ENCODE measurements at regions not wholly inside any gene's neighbourhood (a gene's known extent, or its start where the extent isn't known, plus 50 kb on each side); places are given as distances from the start of the nearest gene placed in this dataset.

DNA sequence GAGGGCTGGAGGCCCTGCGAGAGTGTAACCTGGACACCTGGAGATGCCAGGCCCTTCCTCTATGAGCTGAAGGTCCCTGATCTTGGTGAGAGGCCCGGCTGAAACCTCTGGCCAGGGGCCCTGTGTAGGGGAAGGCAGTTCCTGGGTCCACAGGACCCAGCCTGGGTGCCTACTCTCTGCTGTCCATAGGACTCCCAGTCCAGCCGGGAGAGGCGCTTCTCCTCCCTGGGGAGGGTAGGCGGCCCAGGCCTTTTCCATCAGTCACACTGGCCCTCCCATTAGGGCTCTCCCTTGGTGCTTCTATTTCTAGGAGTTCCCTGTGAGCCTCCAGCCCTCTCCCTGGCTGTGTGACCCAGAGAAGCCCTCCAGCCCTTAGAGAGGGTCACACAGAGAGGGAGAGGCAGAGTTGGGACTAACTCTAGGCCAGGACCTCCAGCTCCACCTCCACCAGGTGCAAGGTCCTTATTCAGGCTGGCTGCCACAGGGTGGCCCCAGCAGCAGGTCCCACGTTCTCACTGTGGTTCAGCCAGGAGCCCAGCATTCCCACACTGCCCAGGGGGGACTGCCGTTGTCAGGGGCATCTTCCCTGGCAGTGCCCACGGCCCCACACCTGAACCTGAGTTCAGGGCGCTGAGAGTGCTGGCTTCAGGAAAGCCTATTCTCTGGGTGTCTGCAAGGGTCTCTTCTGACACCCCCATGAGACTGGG is 146.8 kb downstream of the SMAD6 start:
- no peak for DNase-seq

DNA sequence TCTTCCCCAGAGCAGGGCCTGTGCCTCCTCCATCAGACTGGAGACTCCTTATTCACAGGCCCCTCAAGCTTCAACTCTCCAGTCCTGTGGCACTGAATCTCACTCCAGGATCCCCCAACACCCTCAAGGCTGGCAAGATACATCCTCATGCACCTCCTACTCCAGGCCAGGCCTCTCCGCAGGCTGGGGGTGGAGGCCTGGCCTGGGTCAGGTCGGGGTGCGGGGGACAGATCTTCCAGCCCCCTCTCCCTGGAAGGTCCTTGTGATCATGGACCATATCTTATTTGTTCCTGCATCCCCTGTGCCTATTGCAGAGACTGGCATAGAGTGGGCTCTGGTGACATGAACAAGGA is 147.3 kb downstream of the SMAD6 start:
- no peak for DNase-seq

GRCh38 chr15:66849746-66850077 is 147.7 kb downstream of the SMAD6 start:
- no peak for DNase-seq

DNA sequence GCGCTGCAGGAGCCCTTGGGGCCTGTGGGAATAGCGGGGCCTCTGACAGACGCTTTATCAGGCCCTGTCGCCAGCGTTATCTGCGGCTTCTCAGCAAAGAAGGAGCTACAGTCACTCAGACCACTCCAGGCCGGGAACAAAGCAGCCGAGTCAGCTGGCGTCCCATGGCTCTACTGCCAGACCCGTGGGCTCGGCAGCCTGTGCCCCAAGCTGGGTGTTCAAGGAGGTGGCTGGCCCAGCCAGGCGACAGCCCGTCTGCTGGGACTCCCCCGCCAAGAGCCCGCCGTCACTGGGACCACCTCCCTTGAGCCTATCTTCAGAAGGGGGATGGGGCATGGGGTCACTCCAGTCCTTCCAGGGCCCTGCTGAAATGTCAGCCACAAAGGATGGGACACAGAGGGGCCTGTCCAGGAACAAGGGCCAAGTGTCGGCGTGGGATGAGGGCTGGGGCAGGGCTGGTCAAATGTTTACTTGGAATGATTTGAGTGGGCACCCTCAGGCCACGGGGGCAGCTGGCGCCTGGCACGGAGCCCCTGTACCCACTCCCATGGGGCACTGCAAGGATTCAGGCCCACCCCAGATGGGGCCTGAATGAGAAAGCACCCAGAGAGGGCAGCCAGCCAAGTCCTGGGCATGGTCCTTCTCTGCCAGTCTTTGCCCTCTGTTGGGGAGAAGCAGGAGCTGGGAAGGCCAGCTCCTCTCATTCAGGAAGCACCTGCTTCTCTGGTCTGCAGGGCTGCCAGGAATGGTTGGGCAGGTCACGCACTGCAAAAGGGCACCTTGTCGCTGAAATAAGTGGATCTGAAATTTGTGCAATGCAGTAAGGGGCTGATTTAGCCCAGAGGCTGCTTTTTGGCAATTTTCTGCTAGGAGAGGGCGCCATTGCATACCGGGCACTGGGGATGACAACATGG is 148.3 kb downstream of the SMAD6 start:
- DNase-seq = peak; percentile 70

- no peak for DNase-seq
Observed at GRCh38 chr15:66850996-66851310, 148.9 kb downstream of the SMAD6 start.

DNA sequence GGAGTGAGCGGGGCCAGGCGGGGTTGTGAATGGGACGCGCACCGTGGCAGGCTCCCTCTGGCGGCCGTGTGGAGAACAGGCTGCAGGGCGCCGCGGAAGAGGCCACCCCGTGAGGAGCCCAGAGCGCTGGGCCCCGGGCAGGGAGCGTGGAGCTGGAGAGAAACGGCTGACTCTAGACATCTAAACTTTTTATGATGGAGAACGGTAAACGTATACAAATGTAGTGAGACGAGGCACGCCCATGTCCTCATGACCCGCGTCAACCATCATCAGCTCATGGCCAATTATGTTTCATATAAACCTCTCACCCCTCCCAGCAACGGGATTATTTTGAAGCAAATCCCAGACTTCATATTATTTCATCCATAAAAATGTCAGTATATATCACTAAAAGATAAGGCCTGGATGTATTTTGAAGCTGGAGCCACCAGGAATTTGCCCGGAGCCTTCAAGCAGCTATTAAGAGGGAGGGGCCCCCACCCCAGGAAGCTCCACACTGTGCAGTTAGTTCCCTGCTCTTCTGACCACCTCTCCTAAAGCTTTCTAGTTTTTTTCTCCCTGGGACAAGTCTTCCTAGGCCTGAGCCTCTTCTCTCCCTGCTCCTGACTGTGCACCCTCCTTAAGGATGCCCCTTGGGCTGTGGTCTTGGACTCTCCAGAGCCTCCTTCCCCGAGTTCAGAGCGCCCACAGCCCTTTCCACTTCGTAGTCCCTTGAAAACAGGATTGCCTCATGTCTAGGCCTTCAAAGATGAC is 149.5 kb downstream of the SMAD6 start:
- peak; percentile 93 for DNase-seq

DNA sequence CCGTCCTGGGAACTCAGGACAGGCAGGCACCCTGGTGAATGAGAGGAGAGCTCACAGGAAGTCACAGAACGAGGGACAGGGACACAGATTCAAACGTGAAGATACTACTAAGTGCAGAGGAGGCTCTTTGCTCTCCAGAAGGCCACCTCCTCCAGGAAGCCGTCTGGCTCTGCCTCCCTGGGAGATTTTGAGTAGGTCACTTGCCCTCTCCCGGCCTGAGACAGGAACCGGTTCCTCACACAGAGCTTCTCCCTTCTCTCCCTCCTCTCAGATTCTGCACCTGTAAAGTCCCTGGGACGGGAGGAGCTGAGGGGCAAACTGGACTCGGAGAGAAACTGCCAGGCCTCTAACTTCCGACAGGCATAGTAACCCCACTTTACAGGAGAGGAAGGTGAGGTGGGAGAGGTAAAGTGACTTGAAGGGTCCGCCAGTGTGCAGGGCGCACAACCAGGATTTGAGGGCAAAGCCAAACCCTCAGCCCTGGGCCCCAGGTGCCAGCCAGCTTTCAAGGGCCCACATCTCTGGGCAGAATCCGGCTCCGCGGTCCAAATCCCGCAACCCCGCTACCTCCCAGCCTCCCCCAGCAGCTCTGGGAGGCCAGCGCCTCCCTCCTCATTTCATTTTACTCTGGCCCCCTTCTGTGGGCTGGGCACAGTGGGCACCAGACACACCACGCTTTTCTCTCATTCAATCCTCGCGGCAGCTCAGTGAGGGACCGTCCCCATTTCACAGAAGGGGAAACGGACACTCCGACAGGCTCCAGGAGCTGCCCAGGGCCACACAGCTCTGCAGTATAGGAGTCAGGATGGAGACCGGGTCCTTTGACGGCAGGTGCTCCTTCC is 150.2 kb downstream of the SMAD6 start:
- no peak for DNase-seq

DNA sequence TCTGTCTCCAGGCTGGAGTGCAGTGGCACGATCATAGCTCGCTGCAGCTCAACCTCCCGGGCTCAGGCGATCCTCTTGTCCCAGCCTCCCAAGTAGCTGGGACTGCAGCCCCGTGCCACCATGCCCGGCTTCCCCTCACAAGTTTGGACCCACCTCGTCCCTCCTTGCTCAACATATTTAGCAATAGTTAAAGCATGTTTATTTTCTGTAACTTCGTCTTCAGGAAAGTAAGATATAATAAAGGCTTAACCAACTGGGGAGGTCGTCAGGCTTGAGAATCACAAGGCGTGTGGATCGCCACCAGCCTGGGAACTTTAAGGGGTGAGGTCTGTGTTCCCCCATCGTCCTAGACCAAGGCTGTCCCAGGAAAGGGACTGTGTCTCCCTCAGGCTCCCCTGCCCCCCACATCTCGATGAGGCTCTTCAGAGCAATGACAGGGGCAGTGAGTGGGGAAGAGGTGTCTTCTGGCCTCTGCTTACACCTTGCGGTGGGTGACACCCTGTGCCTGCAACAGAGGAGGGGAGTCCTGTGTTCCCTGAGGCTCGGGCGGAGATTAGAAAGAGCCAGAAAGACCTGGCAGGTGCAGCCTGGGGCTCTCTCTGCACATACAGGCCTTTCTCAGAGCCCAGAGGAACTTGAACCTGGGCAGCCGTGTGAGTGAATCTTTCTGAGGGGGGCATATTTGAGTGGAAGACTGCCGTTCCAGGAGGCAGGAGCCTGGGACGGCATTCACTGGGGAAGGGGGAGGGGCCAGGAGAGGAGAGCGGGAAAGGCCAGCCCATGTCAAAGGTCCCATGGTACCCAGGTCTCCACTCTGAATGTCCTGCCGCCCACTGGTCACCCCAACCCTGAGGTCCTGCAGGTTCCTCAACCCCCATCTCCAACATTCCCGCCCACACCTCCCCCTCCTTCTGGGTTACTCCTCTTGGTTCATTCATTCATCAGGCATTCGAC is 152.3 kb downstream of the SMAD6 start:
- DNase-seq = no peak

GRCh38 chr15:66855041-66855440 is 153.0 kb downstream of the SMAD6 start:
- DNase-seq = no peak

- no peak for DNase-seq
Observed at GRCh38 chr15:66857694-66858093, 155.7 kb downstream of the SMAD6 start.

DNA sequence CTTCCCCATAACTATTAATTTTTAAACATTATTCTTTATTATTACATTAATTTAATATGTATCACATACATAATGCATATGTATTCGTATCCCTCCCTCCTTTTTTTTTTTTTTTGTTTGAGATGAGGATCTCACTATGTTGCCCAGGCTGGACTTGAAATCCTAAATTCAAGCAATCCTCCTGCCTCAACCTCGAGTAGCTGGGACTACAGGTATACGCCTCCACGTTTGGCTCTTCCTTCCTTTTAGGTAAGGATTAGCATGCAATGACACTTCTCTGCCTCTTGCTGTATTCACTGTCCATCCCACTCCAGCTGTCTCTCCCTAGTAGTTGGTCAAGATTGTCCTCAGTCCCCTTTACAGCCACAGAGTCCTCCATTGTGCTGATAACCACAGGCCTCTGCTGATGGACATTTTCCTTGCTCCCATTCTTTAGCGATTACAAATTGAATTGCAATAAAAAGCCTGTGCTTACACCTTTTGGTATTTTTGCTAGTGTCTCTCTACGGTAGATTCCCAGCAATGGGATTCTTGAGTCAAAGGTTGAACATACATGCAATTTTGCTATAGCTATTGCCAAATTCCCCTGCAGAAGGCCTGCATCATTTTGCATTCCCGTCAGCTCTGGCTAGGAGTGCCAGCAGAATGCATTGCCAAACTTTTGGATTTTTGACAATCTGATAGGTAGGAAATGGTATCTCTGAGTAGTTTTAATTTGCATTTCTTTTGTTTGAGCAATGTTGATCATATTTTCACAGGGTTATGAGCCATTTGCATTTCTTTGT is 156.6 kb downstream of the SMAD6 start:
- no peak for DNase-seq

DNA sequence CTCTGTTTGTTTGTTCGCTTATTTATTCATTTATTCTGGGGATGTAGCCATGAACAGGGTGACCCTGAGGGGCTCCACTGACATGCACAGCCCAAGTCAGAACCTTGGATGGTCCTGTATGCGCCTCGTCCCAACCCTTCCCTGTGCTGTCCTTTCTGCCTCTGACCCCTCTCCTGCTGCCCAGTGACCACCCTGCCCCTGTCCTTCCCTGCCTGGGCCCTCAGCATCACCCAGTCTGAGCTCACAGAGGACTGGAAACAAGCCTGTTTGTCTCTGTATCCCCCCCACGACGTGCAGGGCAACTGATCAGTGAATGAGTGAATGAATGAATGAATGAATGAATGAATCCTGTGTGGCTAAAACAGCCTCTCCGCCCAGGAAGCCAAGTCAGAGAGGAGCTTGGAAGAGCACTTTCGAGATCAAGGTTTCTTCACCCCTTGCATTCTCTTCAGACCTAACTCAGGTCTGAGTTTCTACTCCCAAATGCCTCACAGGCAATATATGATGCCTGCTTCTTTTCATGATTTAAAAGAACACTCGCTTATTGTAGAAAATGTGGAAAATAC is 157.7 kb downstream of the SMAD6 start:
- DNase-seq = no peak

GRCh38 chr15:66860844-66861243 is 158.8 kb downstream of the SMAD6 start:
- no peak for DNase-seq

DNA sequence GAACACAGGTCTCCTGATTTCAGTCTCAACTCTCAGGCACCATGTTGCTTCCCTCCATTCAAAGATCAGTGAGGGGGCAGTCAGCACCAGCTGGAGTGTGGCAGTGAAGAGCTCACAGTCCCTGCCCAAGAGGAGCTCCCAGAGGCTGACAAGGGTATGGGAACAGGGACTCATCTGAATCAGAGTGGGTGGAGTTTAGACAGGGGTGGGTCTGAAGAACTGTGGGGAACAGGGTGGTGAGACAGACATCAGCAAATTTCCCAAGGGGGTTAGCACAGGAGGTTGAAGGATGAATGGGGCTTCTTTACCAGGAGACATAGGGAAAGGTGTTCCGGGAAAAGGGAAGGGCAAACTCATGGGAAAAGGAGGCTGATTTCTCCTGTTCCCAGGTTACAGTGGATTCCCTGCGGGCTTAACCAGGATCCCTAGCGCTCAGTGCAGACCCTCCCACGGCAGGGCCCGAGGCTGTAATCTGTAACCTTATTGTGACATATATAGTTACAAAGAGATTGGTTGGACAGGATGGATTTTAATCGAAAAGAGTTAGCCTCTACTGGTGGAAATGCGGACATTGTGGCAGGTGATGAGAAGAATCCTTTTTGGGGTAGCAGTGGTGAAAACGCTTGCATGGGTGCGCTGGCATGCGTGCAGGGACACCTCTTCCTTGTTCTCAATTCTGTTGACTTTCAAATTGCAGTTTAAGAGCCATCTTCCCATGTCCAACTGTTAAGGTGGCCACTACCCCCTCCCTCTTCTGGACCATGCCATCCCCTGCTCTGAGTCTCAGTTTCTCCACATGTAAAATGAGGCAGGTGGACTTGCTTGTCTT is 160.3 kb downstream of the SMAD6 start:
- no peak for DNase-seq

- DNase-seq = peak; percentile 85
Observed at GRCh38 chr15:66862940-66863335, 160.9 kb downstream of the SMAD6 start.

DNA sequence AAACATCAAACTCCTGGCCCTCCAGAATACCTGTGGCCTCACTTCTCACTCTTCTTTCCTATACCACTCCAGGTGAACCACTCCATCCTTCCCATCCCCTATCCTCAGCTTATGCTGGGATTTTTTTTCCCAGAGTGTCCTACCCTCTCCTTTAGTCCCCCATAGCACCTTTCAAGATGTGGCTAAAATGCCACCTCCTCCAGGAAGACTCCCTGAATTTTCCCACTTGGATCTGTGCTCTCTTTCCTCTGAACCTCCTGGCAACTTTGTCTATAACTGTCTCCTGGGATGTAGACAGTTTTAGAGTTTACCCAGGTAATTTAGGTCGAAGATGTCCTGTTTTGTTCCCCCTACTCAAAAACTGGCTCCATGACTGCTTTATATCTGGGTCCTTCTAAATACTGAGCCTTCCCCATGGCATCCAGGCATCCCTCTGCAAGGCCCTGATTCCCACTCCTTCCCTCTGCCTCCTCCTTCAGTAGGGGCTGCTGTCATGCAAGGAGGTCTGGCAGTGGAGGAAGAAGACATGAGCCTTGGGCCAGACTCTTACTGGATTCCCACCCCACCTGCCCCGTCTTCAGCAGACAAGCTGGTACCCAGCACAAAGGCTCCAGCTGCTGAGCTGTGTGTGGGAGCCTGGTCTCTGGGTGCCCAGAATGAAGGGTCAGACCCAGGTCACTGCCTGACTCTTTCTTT is 161.5 kb downstream of the SMAD6 start:
- DNase-seq = no peak

- DNase-seq = no peak
Observed at GRCh38 chr15:66864086-66864830, 162.2 kb downstream of the SMAD6 start.

GRCh38 chr15:66864871-66865281 is 162.8 kb downstream of the SMAD6 start:
- no peak for DNase-seq
